Endothelial cell of umbilical vein (primary cell): ENCODE measurements at regions not wholly inside any gene's neighbourhood (a gene's known extent, or its start where the extent isn't known, plus 50 kb on each side); places are given as distances from the start of the nearest gene placed in this dataset.

ENCODE experiments used
- BruUV-seq: library from RNA; stranded (reverse); fragments of 400-500 nt; replicated peaks from 2 replicates; lab custom pipeline; 2021; lab: Mats Ljungman, UMichigan
- CTCF ChIA-PET: fragments of 300-600, 350-600 bp; sonication (Branson Sonifier 250); formaldehyde crosslinking; loops from one replicate; lab custom pipeline; 2021; ENCODE audit warnings: antibody characterized with exemption, inconsistent platforms; lab: Charles Lee
- POLR2A ChIA-PET: fragments of 300-600, 350-600 bp; sonication (Branson Sonifier 250); formaldehyde crosslinking; loops from one replicate; lab custom pipeline; 2021; ENCODE audit warnings: antibody characterized with exemption, inconsistent platforms; lab: Charles Lee
- DNase-seq: peaks from one replicate; pipeline ENCODE4 v3.0.0-alpha.2; 2011; ENCODE audit warnings: low read depth, low spot score
- FAIRE-seq: peaks from 2 replicates; lab custom pipeline; 2011; peaks lifted over from hg19 to GRCh38; lab: Jason Lieb, UNC
- H2AFZ ChIP-seq: 2 replicates; pipeline ENCODE4 v1.6.0; 2012; ENCODE audit warnings: low read depth, low read length, control low read depth, inconsistent platforms
- H3K27ac ChIP-seq: 2 replicates; pipeline ENCODE4 v1.5.1; 2011; ENCODE audit warnings: low read depth, mild to moderate bottlenecking, control low read depth, low read length, moderate library complexity; ENCODE audit not compliant: insufficient read depth
- H3K27me3 ChIP-seq, 2 experiments: 2 replicates each; pipeline versions ENCODE4 v1.6.0 to v1.6.1; 2011; ENCODE audit warnings: low read length in 2 of 2, mixed read lengths in 1 of 2; ENCODE audit not compliant: control insufficient read depth in 2 of 2, insufficient read depth in 2 of 2
- H3K36me3 ChIP-seq, 2 experiments: 2 replicates in 1 of 2; 3 replicates in 1 of 2; pipeline ENCODE4 v1.5.1; 2011; ENCODE audit warnings: low read length in 2 of 2, mild to moderate bottlenecking in 1 of 2, moderate library complexity in 1 of 2; ENCODE audit not compliant: control insufficient read depth in 2 of 2, insufficient read depth in 2 of 2; ENCODE audit errors: extremely low read depth in 1 of 2
- H3K4me1 ChIP-seq: 3 replicates; pipeline ENCODE4 v1.5.1; 2011; ENCODE audit warnings: mild to moderate bottlenecking, low read length; ENCODE audit not compliant: control insufficient read depth, insufficient read depth; ENCODE audit errors: extremely low read depth
- H3K4me2 ChIP-seq: 2 replicates; pipeline ENCODE4 v1.6.1; 2011; ENCODE audit warnings: low read length, control low read depth, mixed read lengths; ENCODE audit not compliant: insufficient read depth
- H3K4me3 ChIP-seq, 3 experiments: fragments of 200-600 bp in 1 of 3; sonication (generic), shearing (Covaris generic) in 1 of 3; replicated peaks in 1 of 3; 2 replicates each; pipeline ENCODE4 v1.5.1; 2011 to 2016; ENCODE audit warnings: control low read depth in 3 of 3, low read length in 3 of 3, mild to moderate bottlenecking in 2 of 3, inconsistent platforms in 1 of 3, low read depth in 1 of 3, moderate library complexity in 1 of 3; ENCODE audit not compliant: insufficient read depth in 1 of 3
- H3K79me2 ChIP-seq: 2 replicates; pipeline ENCODE4 v1.6.0; 2012; ENCODE audit warnings: low read length, inconsistent platforms; ENCODE audit not compliant: control insufficient read depth, insufficient read depth
- H3K9ac ChIP-seq: replicated peaks from 2 replicates; pipeline ENCODE3; 2011; ENCODE audit warnings: low read length, control low read depth; ENCODE audit not compliant: insufficient read depth; ENCODE audit errors: extremely low read depth
- H3K9me1 ChIP-seq: replicated peaks from 3 replicates; pipeline ENCODE4 v1.6.0; 2011; ENCODE audit warnings: mild to moderate bottlenecking, low read length; ENCODE audit not compliant: control insufficient read depth, insufficient read depth; ENCODE audit errors: extremely low read depth
- H3K9me3 ChIP-seq: replicated peaks from 2 replicates; pipeline ENCODE4 v1.5.1; 2012; ENCODE audit warnings: low read length, inconsistent platforms; ENCODE audit not compliant: control insufficient read depth, insufficient read depth
- H4K20me1 ChIP-seq: replicated peaks from 2 replicates; pipeline ENCODE3; 2011; ENCODE audit warnings: mild to moderate bottlenecking, low read length; ENCODE audit not compliant: control insufficient read depth, insufficient read depth; ENCODE audit errors: extremely low read depth
- EZH2 ChIP-seq: IDR thresholded peaks from 2 replicates; pipeline ENCODE4 v1.6.1; 2012; ENCODE audit warnings: borderline replicate concordance, low read depth, mild to moderate bottlenecking, moderate library complexity, low read length, inconsistent platforms; ENCODE audit not compliant: severe bottlenecking
- FOS ChIP-seq: IDR thresholded peaks from 2 replicates; pipeline ENCODE4 v1.6.1; 2011; ENCODE audit warnings: mild to moderate bottlenecking, low read length, moderate library complexity, borderline replicate concordance; ENCODE audit not compliant: insufficient read depth
- GATA2 ChIP-seq: IDR thresholded peaks from 2 replicates; pipeline ENCODE4 v1.7.0; 2011; ENCODE audit warnings: low read depth, mild to moderate bottlenecking, moderate library complexity, mixed read lengths, low read length; ENCODE audit not compliant: insufficient read length, insufficient read depth
- JUN ChIP-seq: IDR thresholded peaks from 2 replicates; pipeline ENCODE4 v1.6.1; 2011; ENCODE audit warnings: borderline replicate concordance, low read depth; ENCODE audit not compliant: insufficient read length, insufficient read depth
- MYC ChIP-seq: IDR thresholded peaks from one replicate; pipeline ENCODE4 v1.6.1; 2011; ENCODE audit warnings: mild to moderate bottlenecking, low read depth, low read length
- POLR2A ChIP-seq: IDR thresholded peaks from 2 replicates; pipeline ENCODE4 v1.6.1; 2012; ENCODE audit warnings: low read depth, mild to moderate bottlenecking, control low read depth, low read length
- POLR2AphosphoS5 ChIP-seq: IDR thresholded peaks from 2 replicates; pipeline ENCODE4 v1.6.1; 2012; ENCODE audit warnings: low read depth, mild to moderate bottlenecking, control low read depth, low read length, moderate library complexity; ENCODE audit not compliant: insufficient read depth
- dilution Hi-C: fragments of 300-500 bp; cut with MboI; formaldehyde crosslinking; loops from one replicate; pipeline ENCODE4 v1.15.0; 2019; ENCODE audit warnings: low sequenced_read_pairs; ENCODE audit not compliant: extremely low pct_ligation_motif_present
- intact Hi-C: fragments of 100-400 bp; cut with micrococcal nuclease; formaldehyde crosslinking; loops from one replicate; pipeline ENCODE4 v1.10.0; 2022
- TF ChIP-seq, protein P1 (sequence below): IDR thresholded peaks from 2 replicates; pipeline ENCODE4 v1.6.1; 2011; ENCODE audit not compliant: insufficient read depth, insufficient read length
- TF ChIP-seq, protein P2 (sequence below), 2 donors: IDR thresholded peaks; 1 replicate in 1 of 2; 2 replicates in 1 of 2; pipeline ENCODE4 v1.5.1; 2011; ENCODE audit warnings: low read length in 2 of 2, mild to moderate bottlenecking in 2 of 2, moderate library complexity in 2 of 2, control low read depth in 1 of 2, inconsistent platforms in 1 of 2, low read depth in 1 of 2; ENCODE audit not compliant: insufficient read depth in 1 of 2; ENCODE audit errors: extremely low read depth in 1 of 2

DNA sequence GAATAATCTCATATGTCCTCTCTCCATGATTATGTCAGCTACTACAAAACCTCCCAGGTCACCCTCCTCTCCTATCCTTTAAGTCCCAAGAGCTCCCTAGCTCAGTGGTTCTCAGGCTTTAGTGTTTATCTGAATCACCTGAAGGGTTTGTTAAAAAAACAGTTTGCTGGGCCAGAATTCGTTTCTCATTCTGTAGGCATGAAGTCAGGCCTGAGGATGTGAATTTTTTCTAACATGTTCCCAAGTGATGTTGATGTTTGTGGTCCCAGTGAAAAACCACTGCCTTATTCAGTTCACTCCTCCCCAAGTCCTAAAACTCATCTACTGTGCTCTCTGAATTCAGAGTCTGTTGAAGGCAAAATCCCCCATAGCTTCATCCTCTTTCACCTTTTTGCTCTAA, 241.4 kb downstream of the ETNK1 start:
- TF ChIP-seq, protein P1, sequence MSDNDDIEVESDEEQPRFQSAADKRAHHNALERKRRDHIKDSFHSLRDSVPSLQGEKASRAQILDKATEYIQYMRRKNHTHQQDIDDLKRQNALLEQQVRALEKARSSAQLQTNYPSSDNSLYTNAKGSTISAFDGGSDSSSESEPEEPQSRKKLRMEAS = no peak
- TF ChIP-seq FOS = no peak
- TF ChIP-seq, protein P2, sequence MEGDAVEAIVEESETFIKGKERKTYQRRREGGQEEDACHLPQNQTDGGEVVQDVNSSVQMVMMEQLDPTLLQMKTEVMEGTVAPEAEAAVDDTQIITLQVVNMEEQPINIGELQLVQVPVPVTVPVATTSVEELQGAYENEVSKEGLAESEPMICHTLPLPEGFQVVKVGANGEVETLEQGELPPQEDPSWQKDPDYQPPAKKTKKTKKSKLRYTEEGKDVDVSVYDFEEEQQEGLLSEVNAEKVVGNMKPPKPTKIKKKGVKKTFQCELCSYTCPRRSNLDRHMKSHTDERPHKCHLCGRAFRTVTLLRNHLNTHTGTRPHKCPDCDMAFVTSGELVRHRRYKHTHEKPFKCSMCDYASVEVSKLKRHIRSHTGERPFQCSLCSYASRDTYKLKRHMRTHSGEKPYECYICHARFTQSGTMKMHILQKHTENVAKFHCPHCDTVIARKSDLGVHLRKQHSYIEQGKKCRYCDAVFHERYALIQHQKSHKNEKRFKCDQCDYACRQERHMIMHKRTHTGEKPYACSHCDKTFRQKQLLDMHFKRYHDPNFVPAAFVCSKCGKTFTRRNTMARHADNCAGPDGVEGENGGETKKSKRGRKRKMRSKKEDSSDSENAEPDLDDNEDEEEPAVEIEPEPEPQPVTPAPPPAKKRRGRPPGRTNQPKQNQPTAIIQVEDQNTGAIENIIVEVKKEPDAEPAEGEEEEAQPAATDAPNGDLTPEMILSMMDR (IDR thresholded peaks at IDR 0.05; ENCODE audit: extremely low read depth in 1 of 2, insufficient read depth in 1 of 2, low read depth in 1 of 2, low read length in 2 of 2) = no peak
- H3K27ac ChIP-seq = no peak overlapping the region
- no peak overlapping the region for H2AFZ ChIP-seq
- no peak overlapping the region for H3K4me3 ChIP-seq
- H3K4me1 ChIP-seq = no peaks in the 10 kb centered on the region
- H3K9ac ChIP-seq = no peak overlapping the region
- CTCF ChIA-PET = interaction anchor here (1.4 kb wide), 1 partner anchor 10 kb away, joined by 4 read pairs; no protein-coding TSS in a partner anchor
- DNase-seq = no peak
- H3K9me3 ChIP-seq = no peaks in the 10 kb centered on the region
- intact Hi-C loops (no loop called here), dilution Hi-C loops (no loop called here)
- no peak overlapping the region for H3K4me2 ChIP-seq
- no peaks in the 10 kb centered on the region for H3K27me3 ChIP-seq
- no peaks in the 10 kb centered on the region for H4K20me1 ChIP-seq
- H3K9me1 ChIP-seq = no peaks in the 10 kb centered on the region
- BruUV-seq = no TSS peak
- POLR2A ChIA-PET = interaction anchor here (0.6 kb wide), 1 partner anchor 88 kb away, joined by 4 read pairs; no protein-coding TSS in a partner anchor
- FAIRE-seq = no peak
- no peaks in the 10 kb centered on the region for H3K36me3 ChIP-seq
- no peaks in the 10 kb centered on the region for H3K79me2 ChIP-seq

DNA sequence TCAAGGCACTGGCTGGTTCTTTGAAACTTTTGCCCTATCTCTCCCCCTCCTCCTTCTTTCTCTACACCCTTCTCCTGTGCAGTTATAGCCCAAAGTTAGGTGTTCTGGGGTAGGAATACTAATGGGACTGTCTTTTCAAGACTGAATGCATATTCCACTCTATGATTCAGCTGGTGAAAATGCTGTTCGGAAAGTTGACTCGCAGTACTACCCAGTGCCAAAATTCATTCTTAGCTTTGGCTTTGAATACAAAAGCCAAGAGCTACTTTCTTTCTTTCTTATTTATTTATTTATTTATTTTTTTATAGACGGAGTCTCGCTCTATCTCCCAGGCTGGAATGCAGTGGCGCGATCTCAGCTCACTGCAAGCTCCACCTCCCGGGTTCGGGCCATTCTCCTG, 249.2 kb downstream of the ETNK1 start:
- Histone ChIP-seq H3K4me2 (no peak overlapping the region), H3K9ac (no peak overlapping the region), H3K4me1 (no peaks in the 10 kb centered on the region), H2AFZ (no peak overlapping the region), H4K20me1 (no peaks in the 10 kb centered on the region), H3K4me3 (no peak overlapping the region), H3K36me3 (no peaks in the 10 kb centered on the region), H3K27me3 (no peaks in the 10 kb centered on the region), H3K27ac (no peak overlapping the region), H3K9me3 (no peaks in the 10 kb centered on the region), H3K79me2 (no peaks in the 10 kb centered on the region), H3K9me1 (no peaks in the 10 kb centered on the region)
- CTCF ChIA-PET = interaction anchor here (1.3 kb wide), 1 partner anchor 18 kb away, joined by 7 read pairs; no protein-coding TSS in a partner anchor
- DNase-seq (no peak), FAIRE-seq (no peak)
- BruUV-seq = no TSS peak
- POLR2A ChIA-PET = no interaction called here
- TF ChIP-seq GATA2 (no peak), POLR2AphosphoS5 (no peak), EZH2 (no peak), MYC (no peak), POLR2A (no peak), JUN (no peak)
- TF ChIP-seq, protein P1 = no peak
- dilution Hi-C loops (no loop called here), intact Hi-C loops (no loop called here)
